ENCODE measurements at regions not wholly inside any gene's neighbourhood (a gene's known extent, or its start where the extent isn't known, plus 50 kb on each side); places are given as distances from the start of the nearest gene placed in this dataset.

- DNase-seq (ENCODE audit: low read depth, low spot score) (no peak), ATAC-seq (no peak)
- H3K9me2 ChIP-seq (ENCODE audit: insufficient read depth), result no peaks in the 10 kb centered on the region
- POLR2A ChIA-PET, result no interaction called here
- no peaks in the 10 kb centered on the region for H3K36me3 ChIP-seq (ENCODE audit: control insufficient read depth in 1 of 2, insufficient read depth in 2 of 2, low read length in 2 of 2)
- H3K27ac ChIP-seq (ENCODE audit: low read depth, low read length), result no peak overlapping the region
- H3K79me2 ChIP-seq (ENCODE audit: insufficient read depth, low read length), result no peaks in the 10 kb centered on the region
- H3K9ac ChIP-seq (ENCODE audit: low read length), result no peak overlapping the region
- no peaks in the 10 kb centered on the region for H3K4me1 ChIP-seq (ENCODE audit: control insufficient read depth in 1 of 2, insufficient read depth in 2 of 2, low read length in 2 of 2)
- TF ChIP-seq ATF3 (IDR thresholded peaks at IDR 0.05) (no peak), EGR1 (IDR thresholded peaks at IDR 0.05; ENCODE audit: low read depth) (no peak), JUND (IDR thresholded peaks at IDR 0.05) (no peak), ELF1 (IDR thresholded peaks at IDR 0.05; ENCODE audit: borderline replicate concordance, low read depth) (no peak)
- intact Hi-C loops (cut with micrococcal nuclease), result no loop called here
- H3K9me3 ChIP-seq (ENCODE audit: control insufficient read depth in 1 of 2, insufficient read depth in 1 of 2, low read depth in 1 of 2, low read length in 2 of 2), result no peaks in the 10 kb centered on the region
- 0 out of 2 replicates have a peak, but pooled peaks cover 4% of the 10 kb centered on the region for H3K27me3 ChIP-seq (ENCODE audit: insufficient read depth, low read length)
- H2AFZ ChIP-seq (ENCODE audit: low read depth, low read length, poor library complexity, severe bottlenecking), result no peak overlapping the region
- no peak overlapping the region for H3K4me3 ChIP-seq (replicated peaks in 1 of 2; ENCODE audit: low read depth in 1 of 2, low read length in 2 of 2)
- CTCF ChIA-PET, result no interaction called here
- H4K20me1 ChIP-seq (ENCODE audit: insufficient read depth), result no peaks in the 10 kb centered on the region
- BruUV-seq (replicated peaks), result no TSS peak
- no peak overlapping the region for H3K4me2 ChIP-seq (ENCODE audit: low read length)
- RAD21 ChIA-PET (ENCODE audit: low non-redundant PET in 1 of 2, low total read pairs in 2 of 2, uncharacterized antibody in 2 of 2, unreplicated experiment in 2 of 2), result no interaction called here
These were observed 61.0 kb downstream of the NPPC start for GRCh38 chr2:231865222-231865621.

GRCh38 chr2:231862071-231862470, 64.1 kb downstream of the NPPC start:
- RAD21 ChIA-PET (ENCODE audit: low non-redundant PET in 1 of 2, low total read pairs in 2 of 2, uncharacterized antibody in 2 of 2, unreplicated experiment in 2 of 2), result no interaction called here
- DNase-seq (ENCODE audit: low read depth, low spot score) (no peak), ATAC-seq (no peak)
- intact Hi-C loops (cut with micrococcal nuclease), result no loop called here
- H3K9ac ChIP-seq (ENCODE audit: low read length), result no peak overlapping the region
- no TSS peak for BruUV-seq (replicated peaks)
- no peaks in the 10 kb centered on the region for H3K9me3 ChIP-seq (ENCODE audit: control insufficient read depth in 1 of 2, insufficient read depth in 1 of 2, low read depth in 1 of 2, low read length in 2 of 2)
- no peak overlapping the region for H2AFZ ChIP-seq (ENCODE audit: low read depth, low read length, poor library complexity, severe bottlenecking)
- H3K27ac ChIP-seq (ENCODE audit: low read depth, low read length), result no peak overlapping the region
- CTCF ChIA-PET, result no interaction called here
- H3K4me1 ChIP-seq (ENCODE audit: control insufficient read depth in 1 of 2, insufficient read depth in 2 of 2, low read length in 2 of 2), result no peaks in the 10 kb centered on the region
- no peak overlapping the region for H3K4me3 ChIP-seq (replicated peaks in 1 of 2; ENCODE audit: low read depth in 1 of 2, low read length in 2 of 2)
- TF ChIP-seq ZNF274 (IDR thresholded peaks at IDR 0.05; ENCODE audit: low read depth, low read length) (no peak), ELF1 (IDR thresholded peaks at IDR 0.05; ENCODE audit: borderline replicate concordance, low read depth) (no peak), POLR2AphosphoS5 (IDR thresholded peaks at IDR 0.05; ENCODE audit: low read depth, low read length) (no peak), JUND (IDR thresholded peaks at IDR 0.05) (no peak), SP1 (IDR thresholded peaks at IDR 0.05; ENCODE audit: low read depth) (no peak), TCF7L2 (IDR thresholded peaks at IDR 0.05; ENCODE audit: borderline replicate concordance, extremely low read depth, insufficient read depth, insufficient read length) (no peak), POLR2A (IDR thresholded peaks at IDR 0.05; ENCODE audit: borderline replicate concordance, extremely low read depth, insufficient read depth, insufficient read length) (no peak), EZH2phosphoT487 (IDR thresholded peaks at IDR 0.05; ENCODE audit: borderline replicate concordance) (no peak), EZH2 (IDR thresholded peaks at IDR 0.05) (no peak), EGR1 (IDR thresholded peaks at IDR 0.05; ENCODE audit: low read depth) (no peak), MAX (IDR thresholded peaks at IDR 0.05) (no peak)
- H3K27me3 ChIP-seq (ENCODE audit: insufficient read depth, low read length), result no peaks in the 10 kb centered on the region
- H3K9me2 ChIP-seq (ENCODE audit: insufficient read depth), result no peaks in the 10 kb centered on the region
- POLR2A ChIA-PET, result interaction anchor here (1.1 kb wide), 1 partner anchor 9 kb away, joined by 3 read pairs; no protein-coding TSS in a partner anchor
- H3K79me2 ChIP-seq (ENCODE audit: insufficient read depth, low read length), result no peaks in the 10 kb centered on the region
- no peak overlapping the region for H3K4me2 ChIP-seq (ENCODE audit: low read length)
- no peaks in the 10 kb centered on the region for H3K36me3 ChIP-seq (ENCODE audit: control insufficient read depth in 1 of 2, insufficient read depth in 2 of 2, low read length in 2 of 2)
- H4K20me1 ChIP-seq (ENCODE audit: insufficient read depth), result no peaks in the 10 kb centered on the region

Measured in HCT116 (cell line).